ENCODE measurements at regions not wholly inside any gene's neighbourhood (a gene's known extent, or its start where the extent isn't known, plus 50 kb on each side); places are given as distances from the start of the nearest gene placed in this dataset.

- peaks cover 40% of the 10 kb centered on the region for H3K4me1 Mint-ChIP-seq
- no peak overlapping the region for H3K4me3 Mint-ChIP-seq
- peaks cover 4% of the 10 kb centered on the region; the same call in 1 of the 2 replicates for H3K9me3 Mint-ChIP-seq
- TF ChIP-seq JAZF1 (CRISPR knock-in tag; IDR thresholded peaks at IDR 0.05), result no peak
- no peak for TF ChIP-seq GRHL2 (CRISPR knock-in tag; IDR thresholded peaks at IDR 0.05; ENCODE audit: insufficient replicate concordance, severe bottlenecking)
- ATAC-seq (no peak), DNase-seq (ENCODE audit: low spot score) (no peak)
- no peak overlapping the region for H3K27ac Mint-ChIP-seq
- POLR2A ChIA-PET, result no interaction called here
- CTCF ChIA-PET, result no interaction called here
- no peaks in the 10 kb centered on the region; the same call in 1 of the 2 replicates for H3K27me3 Mint-ChIP-seq (ENCODE audit: low read depth)
- no peaks in the 10 kb centered on the region for H3K36me3 Mint-ChIP-seq
Observed at GRCh38 chr10:3891396-3891795, 106.4 kb upstream of the KLF6 start.

DNA sequence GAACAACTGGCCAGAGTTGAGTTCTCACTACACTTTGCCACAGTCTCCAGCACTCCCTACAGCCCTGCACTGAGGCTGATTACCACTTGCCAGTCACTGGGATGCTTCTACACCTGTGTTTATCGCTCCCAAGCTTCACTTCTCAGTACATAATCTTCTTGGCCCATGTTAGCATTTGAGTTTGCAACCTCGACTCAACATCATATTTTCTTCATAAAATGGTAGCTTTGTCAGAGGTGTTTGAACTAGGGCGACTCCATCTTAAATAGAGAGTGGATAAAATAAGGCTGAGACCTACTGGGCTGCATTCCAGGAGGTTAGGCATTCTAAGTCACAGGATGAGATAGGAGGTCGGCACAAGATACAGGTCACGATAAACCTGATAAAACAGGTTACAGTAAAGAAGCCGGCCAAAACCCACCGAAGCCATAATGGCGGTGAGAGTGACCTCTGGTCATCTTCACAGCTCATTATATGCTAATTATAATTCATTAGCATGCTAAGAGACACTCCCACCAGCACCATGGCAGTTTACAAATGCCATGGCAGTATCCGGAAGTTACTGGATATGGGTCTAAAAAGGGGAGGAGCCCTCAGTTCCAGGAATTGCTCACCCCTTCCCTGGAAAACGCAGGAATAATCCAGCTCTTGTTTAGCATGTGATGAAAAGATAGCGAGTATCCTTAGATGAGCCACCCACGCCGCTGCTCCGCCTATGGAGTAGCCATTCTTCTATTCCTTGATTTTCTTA, 105.8 kb upstream of the KLF6 start:
- TF ChIP-seq RORB (CRISPR knock-in tag; IDR thresholded peaks at IDR 0.05) (no peak), ZNF232 (CRISPR knock-in tag; IDR thresholded peaks at IDR 0.05) (no peak), IRF2 (CRISPR knock-in tag; IDR thresholded peaks at IDR 0.05; ENCODE audit: borderline replicate concordance, low read depth) (no peak), USF1 (CRISPR knock-in tag; IDR thresholded peaks at IDR 0.05) (no peak), ZNF263 (CRISPR knock-in tag; IDR thresholded peaks at IDR 0.05; ENCODE audit: low read depth) (no peak), ZNF317 (CRISPR knock-in tag; IDR thresholded peaks at IDR 0.05; ENCODE audit: borderline replicate concordance, low read depth) (no peak), E2F4 (CRISPR knock-in tag; IDR thresholded peaks at IDR 0.05; ENCODE audit: borderline replicate concordance, low read depth) (no peak), ZNF416 (CRISPR knock-in tag; IDR thresholded peaks at IDR 0.05) (no peak), NFATC4 (CRISPR knock-in tag; IDR thresholded peaks at IDR 0.05) (no peak), ERG (CRISPR knock-in tag; IDR thresholded peaks at IDR 0.05) (no peak), ZNF121 (CRISPR knock-in tag; IDR thresholded peaks at IDR 0.05) (no peak), TEAD4 (CRISPR knock-in tag; IDR thresholded peaks at IDR 0.05) (no peak)
- TF ChIP-seq, protein P1, sequence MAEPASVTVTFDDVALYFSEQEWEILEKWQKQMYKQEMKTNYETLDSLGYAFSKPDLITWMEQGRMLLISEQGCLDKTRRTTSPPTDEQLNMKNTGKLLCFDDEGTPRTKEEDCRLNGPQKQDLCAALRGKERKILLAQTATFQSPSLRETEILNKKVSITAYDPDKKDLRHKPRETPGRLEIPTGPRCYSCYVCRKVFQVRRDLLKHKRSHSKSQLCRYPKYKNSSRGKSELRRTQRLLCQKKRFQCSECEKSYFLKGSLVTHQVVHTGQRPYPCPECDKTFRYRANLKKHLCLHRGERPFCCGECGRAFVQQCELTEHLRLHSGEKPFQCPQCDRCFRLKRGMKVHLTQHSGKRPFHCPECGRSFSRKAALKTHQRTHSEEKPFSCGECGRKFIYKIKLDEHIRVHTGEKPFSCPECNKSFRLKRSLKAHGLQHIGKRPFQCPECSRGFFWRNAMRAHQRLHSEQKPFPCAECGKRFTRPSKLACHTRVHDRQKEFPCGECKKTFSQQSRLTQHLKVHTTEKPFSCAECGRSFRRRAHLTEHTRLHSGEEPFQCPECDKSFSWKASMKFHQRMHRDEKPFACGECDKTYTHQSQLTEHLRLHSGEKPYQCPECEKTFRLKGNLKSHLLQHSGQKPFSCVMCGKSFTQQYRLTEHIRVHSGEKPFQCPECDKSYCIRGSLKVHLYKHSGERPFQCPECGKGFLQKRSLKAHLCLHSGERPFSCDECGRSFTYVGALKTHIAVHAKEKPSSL (CRISPR knock-in tag; conservative IDR thresholded peaks at IDR 0.05), result no peak
- TF ChIP-seq, protein P2, sequence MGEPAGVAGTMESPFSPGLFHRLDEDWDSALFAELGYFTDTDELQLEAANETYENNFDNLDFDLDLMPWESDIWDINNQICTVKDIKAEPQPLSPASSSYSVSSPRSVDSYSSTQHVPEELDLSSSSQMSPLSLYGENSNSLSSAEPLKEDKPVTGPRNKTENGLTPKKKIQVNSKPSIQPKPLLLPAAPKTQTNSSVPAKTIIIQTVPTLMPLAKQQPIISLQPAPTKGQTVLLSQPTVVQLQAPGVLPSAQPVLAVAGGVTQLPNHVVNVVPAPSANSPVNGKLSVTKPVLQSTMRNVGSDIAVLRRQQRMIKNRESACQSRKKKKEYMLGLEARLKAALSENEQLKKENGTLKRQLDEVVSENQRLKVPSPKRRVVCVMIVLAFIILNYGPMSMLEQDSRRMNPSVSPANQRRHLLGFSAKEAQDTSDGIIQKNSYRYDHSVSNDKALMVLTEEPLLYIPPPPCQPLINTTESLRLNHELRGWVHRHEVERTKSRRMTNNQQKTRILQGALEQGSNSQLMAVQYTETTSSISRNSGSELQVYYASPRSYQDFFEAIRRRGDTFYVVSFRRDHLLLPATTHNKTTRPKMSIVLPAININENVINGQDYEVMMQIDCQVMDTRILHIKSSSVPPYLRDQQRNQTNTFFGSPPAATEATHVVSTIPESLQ (CRISPR knock-in tag; IDR thresholded peaks at IDR 0.05), result no peak
- no peak for DNase-seq (ENCODE audit: low spot score)
- no peak overlapping the region for H3K27ac Mint-ChIP-seq
- ChIA-PET POLR2A (interaction anchor here (6.6 kb wide), 1 partner anchor 105 kb away, joined by 30 read pairs; the partner anchor contains the start of gene KLF6), CTCF (no interaction called here)
- H3K27me3 Mint-ChIP-seq (ENCODE audit: low read depth), result no peaks in the 10 kb centered on the region; the same call in 1 of the 2 replicates
- peaks cover 44% of the 10 kb centered on the region for H3K4me1 Mint-ChIP-seq
- peaks cover 4% of the 10 kb centered on the region; the same call in 1 of the 2 replicates for H3K9me3 Mint-ChIP-seq
- no peak overlapping the region for H3K4me3 Mint-ChIP-seq
- no peak for ATAC-seq
- no peaks in the 10 kb centered on the region for H3K36me3 Mint-ChIP-seq
